HCT116 (cell line): ENCODE measurements at regions not wholly inside any gene's neighbourhood (a gene's known extent, or its start where the extent isn't known, plus 50 kb on each side); places are given as distances from the start of the nearest gene placed in this dataset.

Source experiments
- CEBPB ChIP-seq: IDR thresholded peaks from 2 replicates; pipeline ENCODE4 v1.6.1; 2012; ENCODE audit warnings: low read depth
- EZH2 ChIP-seq: fragments of 200-600 bp; sonication (generic); IDR thresholded peaks from 2 replicates; pipeline ENCODE4 v1.6.1; 2017; ENCODE audit warnings: antibody characterized with exemption, mixed run types
- EZH2phosphoT487 ChIP-seq: fragments of 200-600 bp; IDR thresholded peaks from 2 replicates; pipeline ENCODE4 v1.6.1; 2018; ENCODE audit warnings: antibody characterized with exemption, borderline replicate concordance
- SIN3A ChIP-seq: IDR thresholded peaks from 2 replicates; pipeline ENCODE4 v1.6.1; 2012; ENCODE audit warnings: low read depth
- SRF ChIP-seq: IDR thresholded peaks from 2 replicates; pipeline ENCODE4 v1.6.1; 2012; ENCODE audit warnings: low read depth
- ZNF274 ChIP-seq: fragments of 200-500 bp; sonication (Bioruptor generic); IDR thresholded peaks from 2 replicates; pipeline ENCODE4 v1.6.1; 2014; ENCODE audit warnings: mild to moderate bottlenecking, low read depth, low read length, inconsistent platforms
- TF ChIP-seq, protein P1 (sequence below), 3 experiments: fragments of 200-600 bp in 1 of 3; sonication (generic) in 1 of 3; IDR thresholded peaks in 2 of 3; conservative IDR thresholded peaks in 1 of 3; 2 replicates each; pipeline ENCODE4 v1.5.1; 2012 to 2017; ENCODE audit warnings: low read depth in 2 of 3, low read length in 2 of 3, antibody characterized with exemption in 1 of 3, borderline replicate concordance in 1 of 3, control low read depth in 1 of 3, mild to moderate bottlenecking in 1 of 3, mixed read lengths in 1 of 3, mixed run types in 1 of 3, moderate library complexity in 1 of 3; ENCODE audit not compliant: insufficient read depth in 1 of 3

DNA sequence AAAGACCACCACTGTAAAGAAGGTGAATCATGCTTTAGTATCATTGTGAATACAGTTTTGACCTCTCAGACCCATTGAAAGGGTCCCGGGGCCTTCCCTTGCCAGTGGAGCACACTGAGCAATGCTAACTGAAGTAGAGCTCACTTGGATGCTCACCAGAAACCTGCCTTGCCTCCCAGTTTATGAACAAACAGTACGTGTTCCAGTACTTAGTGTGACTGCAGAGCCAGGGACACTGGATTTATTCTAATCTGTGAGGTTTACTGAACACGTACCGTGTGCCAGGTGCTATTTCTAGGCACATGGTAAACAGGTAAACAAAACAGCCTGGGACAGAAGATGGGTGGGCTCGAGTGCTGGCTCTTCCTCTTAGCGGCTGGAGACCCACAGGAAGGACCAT, 79.6 kb downstream of the FOXL1 start:
- TF ChIP-seq CEBPB (no peak), SRF (no peak), EZH2 (no peak), ZNF274 (no peak), SIN3A (no peak), EZH2phosphoT487 (no peak)
- TF ChIP-seq, protein P1, sequence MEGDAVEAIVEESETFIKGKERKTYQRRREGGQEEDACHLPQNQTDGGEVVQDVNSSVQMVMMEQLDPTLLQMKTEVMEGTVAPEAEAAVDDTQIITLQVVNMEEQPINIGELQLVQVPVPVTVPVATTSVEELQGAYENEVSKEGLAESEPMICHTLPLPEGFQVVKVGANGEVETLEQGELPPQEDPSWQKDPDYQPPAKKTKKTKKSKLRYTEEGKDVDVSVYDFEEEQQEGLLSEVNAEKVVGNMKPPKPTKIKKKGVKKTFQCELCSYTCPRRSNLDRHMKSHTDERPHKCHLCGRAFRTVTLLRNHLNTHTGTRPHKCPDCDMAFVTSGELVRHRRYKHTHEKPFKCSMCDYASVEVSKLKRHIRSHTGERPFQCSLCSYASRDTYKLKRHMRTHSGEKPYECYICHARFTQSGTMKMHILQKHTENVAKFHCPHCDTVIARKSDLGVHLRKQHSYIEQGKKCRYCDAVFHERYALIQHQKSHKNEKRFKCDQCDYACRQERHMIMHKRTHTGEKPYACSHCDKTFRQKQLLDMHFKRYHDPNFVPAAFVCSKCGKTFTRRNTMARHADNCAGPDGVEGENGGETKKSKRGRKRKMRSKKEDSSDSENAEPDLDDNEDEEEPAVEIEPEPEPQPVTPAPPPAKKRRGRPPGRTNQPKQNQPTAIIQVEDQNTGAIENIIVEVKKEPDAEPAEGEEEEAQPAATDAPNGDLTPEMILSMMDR (IDR thresholded peaks at IDR 0.05 in 2 of 3, conservative IDR thresholded peaks at IDR 0.05 in 1 of 3; ENCODE audit: borderline replicate concordance in 1 of 3, insufficient read depth in 1 of 3, low read depth in 2 of 3, low read length in 2 of 3) = no peak
